ENCODE measurements at regions not wholly inside any gene's neighbourhood (a gene's known extent, or its start where the extent isn't known, plus 50 kb on each side); places are given as distances from the start of the nearest gene placed in this dataset.

DNA sequence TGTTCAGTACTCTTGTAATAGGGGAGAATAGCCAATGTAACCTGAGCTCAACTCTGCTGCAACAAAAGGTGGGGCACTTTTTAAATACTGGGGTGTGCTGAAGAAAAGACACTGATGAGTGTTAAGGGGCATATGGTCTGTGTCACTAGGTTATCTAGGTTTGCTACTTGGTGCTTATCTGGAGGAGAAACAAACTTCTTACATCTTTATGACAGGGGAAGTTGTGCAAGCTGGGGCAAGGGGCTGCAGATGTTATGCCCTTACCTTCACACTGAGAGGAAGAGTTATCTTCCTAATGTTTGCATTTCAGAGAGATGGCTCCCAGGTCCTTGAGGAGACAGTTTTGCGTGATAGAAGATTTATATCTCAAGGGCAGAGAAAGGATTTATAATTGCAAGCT lies 90.9 kb upstream of the PKP2 start:
- H3K4me3 ChIP-seq (ENCODE audit: low read length), result no peak overlapping the region
- no peak overlapping the region for H3K27ac ChIP-seq (ENCODE audit: low read depth, low read length)
- TF ChIP-seq EZH2phosphoT487 (IDR thresholded peaks at IDR 0.05; ENCODE audit: borderline replicate concordance, low read length), result no peak
- TF ChIP-seq, protein P1, sequence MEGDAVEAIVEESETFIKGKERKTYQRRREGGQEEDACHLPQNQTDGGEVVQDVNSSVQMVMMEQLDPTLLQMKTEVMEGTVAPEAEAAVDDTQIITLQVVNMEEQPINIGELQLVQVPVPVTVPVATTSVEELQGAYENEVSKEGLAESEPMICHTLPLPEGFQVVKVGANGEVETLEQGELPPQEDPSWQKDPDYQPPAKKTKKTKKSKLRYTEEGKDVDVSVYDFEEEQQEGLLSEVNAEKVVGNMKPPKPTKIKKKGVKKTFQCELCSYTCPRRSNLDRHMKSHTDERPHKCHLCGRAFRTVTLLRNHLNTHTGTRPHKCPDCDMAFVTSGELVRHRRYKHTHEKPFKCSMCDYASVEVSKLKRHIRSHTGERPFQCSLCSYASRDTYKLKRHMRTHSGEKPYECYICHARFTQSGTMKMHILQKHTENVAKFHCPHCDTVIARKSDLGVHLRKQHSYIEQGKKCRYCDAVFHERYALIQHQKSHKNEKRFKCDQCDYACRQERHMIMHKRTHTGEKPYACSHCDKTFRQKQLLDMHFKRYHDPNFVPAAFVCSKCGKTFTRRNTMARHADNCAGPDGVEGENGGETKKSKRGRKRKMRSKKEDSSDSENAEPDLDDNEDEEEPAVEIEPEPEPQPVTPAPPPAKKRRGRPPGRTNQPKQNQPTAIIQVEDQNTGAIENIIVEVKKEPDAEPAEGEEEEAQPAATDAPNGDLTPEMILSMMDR (IDR thresholded peaks at IDR 0.05; ENCODE audit: low read depth, low read length, poor library complexity, severe bottlenecking), result no peak
- no peaks in the 10 kb centered on the region for H3K79me2 ChIP-seq (ENCODE audit: control insufficient read depth, low read length)
- H3K4me2 ChIP-seq (ENCODE audit: low read length), result no peak overlapping the region
- H3K36me3 ChIP-seq (ENCODE audit: control insufficient read depth, low read length), result no peaks in the 10 kb centered on the region
- H3K27me3 ChIP-seq (ENCODE audit: control insufficient read depth, low read length), result no peaks in the 10 kb centered on the region
- no peaks in the 10 kb centered on the region for H3K4me1 ChIP-seq (ENCODE audit: control insufficient read depth, low read length)
- no peaks in the 10 kb centered on the region for H3F3A ChIP-seq (ENCODE audit: control insufficient read depth, insufficient read depth)
- H4K20me1 ChIP-seq (ENCODE audit: control insufficient read depth, insufficient read depth, low read depth, low read length), result no peaks in the 10 kb centered on the region
- no peaks in the 10 kb centered on the region for H3K9me3 ChIP-seq (ENCODE audit: control insufficient read depth, insufficient read depth, low read length)
- H3K9me2 ChIP-seq (replicated peaks; ENCODE audit: control insufficient read depth, low read length), result no peaks in the 10 kb centered on the region

DNA sequence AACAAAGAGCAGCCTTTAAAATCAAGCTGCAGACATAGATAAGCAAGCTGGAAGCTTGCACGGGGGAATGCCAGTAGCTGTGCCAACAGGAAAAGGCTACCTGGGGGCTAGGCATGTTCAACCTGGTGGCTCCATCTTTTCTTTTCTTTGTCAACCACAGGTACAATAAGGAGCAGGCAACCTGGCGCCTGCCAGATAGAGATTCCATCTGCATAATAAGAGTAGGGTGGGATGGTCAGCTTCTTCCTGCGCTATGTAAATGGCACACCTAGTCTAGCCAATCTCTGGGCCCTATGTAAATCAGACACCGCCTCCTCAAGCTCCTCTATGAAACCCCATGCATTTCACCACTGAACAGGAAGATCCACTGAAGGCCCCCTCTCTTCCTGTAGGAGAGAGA lies 87.4 kb upstream of the PKP2 start:
- Histone ChIP-seq H4K20me1 (ENCODE audit: control insufficient read depth, insufficient read depth, low read depth, low read length) (no peaks in the 10 kb centered on the region), H3K9me2 (replicated peaks; ENCODE audit: control insufficient read depth, low read length) (no peaks in the 10 kb centered on the region), H3K36me3 (ENCODE audit: control insufficient read depth, low read length) (no peaks in the 10 kb centered on the region), H3K9me3 (ENCODE audit: control insufficient read depth, insufficient read depth, low read length) (no peaks in the 10 kb centered on the region), H3K27me3 (ENCODE audit: control insufficient read depth, low read length) (no peaks in the 10 kb centered on the region), H3K79me2 (ENCODE audit: control insufficient read depth, low read length) (no peaks in the 10 kb centered on the region), H3K4me2 (ENCODE audit: low read length) (no peak overlapping the region), H3K4me1 (ENCODE audit: control insufficient read depth, low read length) (no peaks in the 10 kb centered on the region), H3K27ac (ENCODE audit: low read depth, low read length) (no peak overlapping the region), H3K4me3 (ENCODE audit: low read length) (no peak overlapping the region), H3F3A (ENCODE audit: control insufficient read depth, insufficient read depth) (no peaks in the 10 kb centered on the region)
- TF ChIP-seq, protein P1 (IDR thresholded peaks at IDR 0.05; ENCODE audit: low read depth, low read length, poor library complexity, severe bottlenecking), result no peak
- no peak for TF ChIP-seq EZH2phosphoT487 (IDR thresholded peaks at IDR 0.05; ENCODE audit: borderline replicate concordance, low read length)

DNA sequence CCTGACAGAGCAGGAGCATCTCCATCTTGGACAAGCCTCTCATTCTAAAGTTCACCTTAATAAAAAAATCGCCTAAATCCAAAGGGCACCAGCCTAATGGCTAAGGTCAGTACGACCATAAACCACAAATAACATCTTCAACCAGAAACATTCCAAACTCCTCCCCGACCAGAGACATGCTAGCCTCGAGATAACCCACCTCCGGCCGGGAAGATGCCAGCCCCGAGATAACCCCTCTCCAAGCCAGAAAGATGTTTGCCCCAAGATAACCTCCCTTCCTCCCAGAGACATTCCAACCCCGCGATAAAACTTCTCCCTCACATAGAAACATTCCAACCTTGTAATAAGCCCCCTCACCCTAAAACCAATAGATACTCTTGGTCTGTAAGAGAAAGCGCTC lies 86.8 kb upstream of the PKP2 start:
- H3K36me3 ChIP-seq (ENCODE audit: control insufficient read depth, low read length), result no peaks in the 10 kb centered on the region
- H3K9me3 ChIP-seq (ENCODE audit: control insufficient read depth, insufficient read depth, low read length), result no peaks in the 10 kb centered on the region
- no peak overlapping the region for H3K4me3 ChIP-seq (ENCODE audit: low read length)
- H3K27me3 ChIP-seq (ENCODE audit: control insufficient read depth, low read length), result no peaks in the 10 kb centered on the region
- H3K9me2 ChIP-seq (replicated peaks; ENCODE audit: control insufficient read depth, low read length), result no peaks in the 10 kb centered on the region
- H3K79me2 ChIP-seq (ENCODE audit: control insufficient read depth, low read length), result no peaks in the 10 kb centered on the region
- no peak overlapping the region for H3K4me2 ChIP-seq (ENCODE audit: low read length)
- H3F3A ChIP-seq (ENCODE audit: control insufficient read depth, insufficient read depth), result no peaks in the 10 kb centered on the region
- H3K27ac ChIP-seq (ENCODE audit: low read depth, low read length), result no peak overlapping the region
- no peaks in the 10 kb centered on the region for H3K4me1 ChIP-seq (ENCODE audit: control insufficient read depth, low read length)
- no peak for TF ChIP-seq EZH2phosphoT487 (IDR thresholded peaks at IDR 0.05; ENCODE audit: borderline replicate concordance, low read length)
- TF ChIP-seq, protein P1 (IDR thresholded peaks at IDR 0.05; ENCODE audit: low read depth, low read length, poor library complexity, severe bottlenecking), result no peak
- no peaks in the 10 kb centered on the region for H4K20me1 ChIP-seq (ENCODE audit: control insufficient read depth, insufficient read depth, low read depth, low read length)

DNA sequence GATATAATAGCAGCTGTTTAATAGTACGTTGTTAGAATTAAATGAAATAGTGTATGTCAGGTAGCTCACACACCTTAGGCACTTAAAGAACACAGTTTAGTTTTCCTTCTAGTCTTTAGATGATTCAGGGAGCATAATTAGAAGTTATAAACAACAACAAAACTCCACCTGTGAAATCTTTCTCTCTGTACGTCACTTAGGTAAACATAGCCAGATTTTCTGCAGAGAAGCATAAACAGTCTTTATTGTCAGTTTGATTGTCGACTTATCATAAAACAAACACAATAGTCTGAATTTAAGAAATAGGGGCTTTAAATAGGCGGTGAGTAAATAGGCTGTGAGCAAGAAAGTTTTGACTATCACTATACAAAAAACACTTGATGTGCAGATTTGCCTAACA lies 84.6 kb upstream of the PKP2 start:
- Histone ChIP-seq H3K4me3 (ENCODE audit: low read length) (no peak overlapping the region), H3K36me3 (ENCODE audit: control insufficient read depth, low read length) (no peaks in the 10 kb centered on the region), H3K4me2 (ENCODE audit: low read length) (no peak overlapping the region), H4K20me1 (ENCODE audit: control insufficient read depth, insufficient read depth, low read depth, low read length) (no peaks in the 10 kb centered on the region), H3K9me3 (ENCODE audit: control insufficient read depth, insufficient read depth, low read length) (no peaks in the 10 kb centered on the region), H3K27ac (ENCODE audit: low read depth, low read length) (no peak overlapping the region), H3K9me2 (replicated peaks; ENCODE audit: control insufficient read depth, low read length) (no peaks in the 10 kb centered on the region), H3F3A (ENCODE audit: control insufficient read depth, insufficient read depth) (no peaks in the 10 kb centered on the region), H3K4me1 (ENCODE audit: control insufficient read depth, low read length) (no peaks in the 10 kb centered on the region), H3K27me3 (ENCODE audit: control insufficient read depth, low read length) (no peaks in the 10 kb centered on the region), H3K79me2 (ENCODE audit: control insufficient read depth, low read length) (no peaks in the 10 kb centered on the region)
- TF ChIP-seq, protein P1 (IDR thresholded peaks at IDR 0.05; ENCODE audit: low read depth, low read length, poor library complexity, severe bottlenecking), result no peak
- TF ChIP-seq EZH2phosphoT487 (IDR thresholded peaks at IDR 0.05; ENCODE audit: borderline replicate concordance, low read length), result no peak
